ENCODE measurements at regions not wholly inside any gene's neighbourhood (a gene's known extent, or its start where the extent isn't known, plus 50 kb on each side); places are given as distances from the start of the nearest gene placed in this dataset.
"Not testable (repeated sequence)": the region's sequence is repeated elsewhere in the genome, so short reads cannot be mapped to it uniquely, and the experiment has no call there.

DNA sequence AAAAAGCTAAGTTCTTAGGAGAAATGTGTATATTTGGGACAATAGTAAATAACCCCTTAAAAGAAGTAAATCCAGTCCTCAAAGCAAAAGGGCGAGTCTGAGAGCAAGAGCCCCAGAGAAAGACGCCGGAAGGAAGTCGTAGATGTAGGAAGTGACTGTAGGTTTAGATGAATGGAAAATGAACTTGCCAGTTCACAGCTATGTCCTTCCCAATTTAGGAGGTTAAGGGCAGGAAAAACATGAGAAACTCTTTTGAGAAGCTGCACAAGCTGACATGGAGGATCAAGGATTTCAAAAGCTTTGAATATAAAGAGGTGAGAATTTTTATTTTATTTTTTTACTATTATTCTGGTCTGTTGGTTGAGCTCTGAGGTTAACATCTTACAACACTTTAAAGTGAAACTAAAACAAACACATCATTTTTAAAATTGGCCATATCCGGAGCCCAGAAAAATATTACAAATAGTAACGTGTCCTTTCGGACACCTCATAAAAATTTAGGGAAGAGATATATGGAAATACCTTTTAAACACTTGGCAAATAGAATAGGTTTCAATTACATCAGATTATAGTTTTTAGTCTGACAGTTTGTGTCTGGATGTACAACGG, 1178.6 kb downstream of the MRPL39 start:
- TF ChIP-seq POLR2A (IDR thresholded peaks at IDR 0.05) (no peak), CTCF (IDR thresholded peaks at IDR 0.05) (no peak), EP300 (IDR thresholded peaks at IDR 0.05) (no peak)
- no peak for DNase-seq

GRCh38 chr21:24424776-24425175, 1182.5 kb downstream of the MRPL39 start:
- Histone ChIP-seq H3K4me3 (no peak overlapping the region), H3K4me1 (ENCODE audit: insufficient read depth) (no peaks in the 10 kb centered on the region), H3K27ac (no peak overlapping the region), H3K36me3 (no peaks in the 10 kb centered on the region), H3K9me3 (no peaks in the 10 kb centered on the region), H3K27me3 (no peaks in the 10 kb centered on the region)
- no peak for DNase-seq
- intact Hi-C loops (cut with DNase I), result no loop called here
- TF ChIP-seq EP300 (IDR thresholded peaks at IDR 0.05), result no peak
- no peak for TF ChIP-seq POLR2A (IDR thresholded peaks at IDR 0.05)
- TF ChIP-seq CTCF (IDR thresholded peaks at IDR 0.05), result no peak
- 81 to 84% (median 84%) methylated on average over 4 of the region's 4 CpGs for WGBS, 3 donors

More for the DNA sequence above, 1178.6 kb downstream of the MRPL39 start:
- no peak overlapping the region for H3K4me3 ChIP-seq
- no peaks in the 10 kb centered on the region for H3K9me3 ChIP-seq
- no peaks in the 10 kb centered on the region for H3K4me1 ChIP-seq (ENCODE audit: insufficient read depth)
- WGBS, 3 donors, result 68 to 73% (median 71%) methylated on average over 8 of the region's 8 CpGs
- intact Hi-C loops (cut with DNase I), result no loop called here
- H3K27ac ChIP-seq, result no peak overlapping the region
- no peaks in the 10 kb centered on the region for H3K27me3 ChIP-seq
- H3K36me3 ChIP-seq, result no peaks in the 10 kb centered on the region

DNA sequence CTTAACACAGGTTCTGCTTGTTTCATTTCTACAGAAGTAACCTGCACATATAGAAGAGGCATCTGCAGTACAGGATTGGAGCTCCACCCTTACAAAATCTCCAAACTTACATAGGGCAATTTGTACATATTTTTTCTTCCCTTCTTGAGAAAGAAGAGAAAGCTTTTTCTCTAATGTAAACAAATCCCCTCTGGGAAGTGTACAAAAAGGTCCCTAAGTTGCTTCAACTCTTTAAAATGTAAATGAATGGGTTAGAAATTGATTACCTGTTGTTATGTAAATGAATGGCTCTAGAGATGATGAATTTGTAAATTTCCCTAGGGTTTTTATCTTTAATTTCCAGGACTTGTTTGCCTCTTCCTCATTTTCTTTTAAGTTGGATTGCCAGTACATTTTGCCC, 1183.7 kb downstream of the MRPL39 start:
- Histone ChIP-seq H3K27ac (no peak overlapping the region), H3K4me1 (ENCODE audit: insufficient read depth) (no peaks in the 10 kb centered on the region), H3K4me3 (no peak overlapping the region), H3K27me3 (no peaks in the 10 kb centered on the region), H3K36me3 (no peaks in the 10 kb centered on the region), H3K9me3 (no peaks in the 10 kb centered on the region)
- TF ChIP-seq POLR2A (IDR thresholded peaks at IDR 0.05), result no peak
- no peak for TF ChIP-seq CTCF (IDR thresholded peaks at IDR 0.05)
- no peak for TF ChIP-seq EP300 (IDR thresholded peaks at IDR 0.05)
- DNase-seq, result no peak
- intact Hi-C loops (cut with DNase I), result no loop called here

- intact Hi-C loops (cut with DNase I), result no loop called here
- WGBS, 3 donors, result 4 to 16% (median 6%) methylated on average over 1 of the region's 1 CpG
- H3K36me3 ChIP-seq, result no peaks in the 10 kb centered on the region
Observed at GRCh38 chr21:24420689-24421088, 1186.6 kb downstream of the MRPL39 start.

DNA sequence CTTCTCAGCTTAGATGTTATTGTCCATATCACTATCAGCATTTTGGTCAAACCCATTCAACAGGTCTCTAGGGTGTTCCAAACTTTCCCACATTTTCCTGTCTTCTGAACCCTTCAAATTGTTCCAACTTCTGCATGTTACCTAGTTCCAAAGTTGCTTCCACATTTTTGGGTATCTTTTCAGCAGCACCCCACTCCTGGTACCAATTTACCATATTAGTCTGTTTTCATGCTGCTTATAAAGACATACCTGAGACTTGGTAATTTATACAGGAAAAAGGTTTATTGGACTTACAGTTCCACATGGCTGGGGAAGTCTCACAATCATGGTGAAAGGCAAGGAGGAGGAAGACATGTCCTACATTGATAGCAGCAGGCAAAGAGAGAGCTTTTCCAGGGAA, 1187.6 kb downstream of the MRPL39 start:
- intact Hi-C loops (cut with DNase I); H3K27ac ChIP-seq; DNase-seq; H3K27me3 ChIP-seq; H3K4me3 ChIP-seq; H3K36me3 ChIP-seq; H3K4me1 ChIP-seq (ENCODE audit: insufficient read depth); H3K9me3 ChIP-seq: not testable (repeated sequence)

More at GRCh38 chr21:24420689-24421088, 1186.6 kb downstream of the MRPL39 start:
- no peak for DNase-seq
- no peak overlapping the region for H3K27ac ChIP-seq
- H3K27me3 ChIP-seq, result no peaks in the 10 kb centered on the region
- no peak for TF ChIP-seq EP300 (IDR thresholded peaks at IDR 0.05)
- TF ChIP-seq POLR2A (IDR thresholded peaks at IDR 0.05), result no peak
- no peak for TF ChIP-seq CTCF (IDR thresholded peaks at IDR 0.05)
- no peak overlapping the region for H3K4me3 ChIP-seq
- H3K9me3 ChIP-seq, result peaks cover 0 to 3% of the 10 kb centered on the region in 2 donors
- H3K4me1 ChIP-seq (ENCODE audit: insufficient read depth), result no peaks in the 10 kb centered on the region
